NCI-H1417 treated with DMSO at 0.1 percent for 48 hours (cell line): ENCODE measurements at regions not wholly inside any gene's neighbourhood (a gene's known extent, or its start where the extent isn't known, plus 50 kb on each side); places are given as distances from the start of the nearest gene placed in this dataset.
"Not testable (repeated sequence)": the region's sequence is repeated elsewhere in the genome, so short reads cannot be mapped to it uniquely, and the experiment has no call there.

ENCODE experiments used
- DNase-seq: peaks from one replicate; lab custom pipeline; 2025; lab: John Stamatoyannopoulos, UW

- no peak for DNase-seq
These were observed 566.9 kb upstream of the ANO5 start for GRCh38 chr11:21625982-21626381.

- no peak for DNase-seq
These were observed 564.2 kb upstream of the ANO5 start for GRCh38 chr11:21628641-21629040.

- no peak for DNase-seq
These were observed 561.9 kb upstream of the ANO5 start for GRCh38 chr11:21630934-21631478.

- no peak for DNase-seq
These were observed 560.9 kb upstream of the ANO5 start for GRCh38 chr11:21631991-21632390.

GRCh38 chr11:21634491-21634890, 558.4 kb upstream of the ANO5 start:
- no peak for DNase-seq

GRCh38 chr11:21634956-21635355, 557.9 kb upstream of the ANO5 start:
- DNase-seq: no peak

- no peak for DNase-seq
These were observed 557.3 kb upstream of the ANO5 start for GRCh38 chr11:21635394-21636145.

GRCh38 chr11:21636561-21636960, 556.3 kb upstream of the ANO5 start:
- DNase-seq: no peak

GRCh38 chr11:21640491-21640890, 552.4 kb upstream of the ANO5 start:
- DNase-seq: no peak

- no peak for DNase-seq
These were observed 551.0 kb upstream of the ANO5 start for GRCh38 chr11:21641869-21642268.

GRCh38 chr11:21646351-21646750, 546.5 kb upstream of the ANO5 start:
- no peak for DNase-seq

- no peak for DNase-seq
These were observed 541.9 kb upstream of the ANO5 start for GRCh38 chr11:21650961-21651360.

GRCh38 chr11:21653951-21654421, 538.9 kb upstream of the ANO5 start:
- peak; percentile 60 for DNase-seq

GRCh38 chr11:21656065-21656464, 536.8 kb upstream of the ANO5 start:
- no peak for DNase-seq

- no peak for DNase-seq
These were observed 534.2 kb upstream of the ANO5 start for GRCh38 chr11:21658654-21659193.

GRCh38 chr11:21659377-21659776, 533.5 kb upstream of the ANO5 start:
- not testable (repeated sequence) for DNase-seq

GRCh38 chr11:21659961-21660360, 532.9 kb upstream of the ANO5 start:
- DNase-seq: no peak

- no peak for DNase-seq
These were observed 517.8 kb upstream of the ANO5 start for GRCh38 chr11:21675049-21675616.

GRCh38 chr11:21687643-21688042, 505.2 kb upstream of the ANO5 start:
- no peak for DNase-seq

GRCh38 chr11:21704539-21704938, 488.3 kb upstream of the ANO5 start:
- no peak for DNase-seq

- no peak for DNase-seq
These were observed 485.7 kb upstream of the ANO5 start for GRCh38 chr11:21707116-21707739.

- DNase-seq: no peak
These were observed 482.1 kb upstream of the ANO5 start for GRCh38 chr11:21710809-21711208.

- no peak for DNase-seq
These were observed 481.5 kb upstream of the ANO5 start for GRCh38 chr11:21711341-21711740.
